SKM-1 (cell line): ENCODE measurements at regions not wholly inside any gene's neighbourhood (a gene's known extent, or its start where the extent isn't known, plus 50 kb on each side); places are given as distances from the start of the nearest gene placed in this dataset.

ENCODE experiments used
- DNase-seq: peaks from one replicate; lab custom pipeline; 2025; ENCODE audit not compliant: unreplicated experiment; lab: John Stamatoyannopoulos, UW

DNA sequence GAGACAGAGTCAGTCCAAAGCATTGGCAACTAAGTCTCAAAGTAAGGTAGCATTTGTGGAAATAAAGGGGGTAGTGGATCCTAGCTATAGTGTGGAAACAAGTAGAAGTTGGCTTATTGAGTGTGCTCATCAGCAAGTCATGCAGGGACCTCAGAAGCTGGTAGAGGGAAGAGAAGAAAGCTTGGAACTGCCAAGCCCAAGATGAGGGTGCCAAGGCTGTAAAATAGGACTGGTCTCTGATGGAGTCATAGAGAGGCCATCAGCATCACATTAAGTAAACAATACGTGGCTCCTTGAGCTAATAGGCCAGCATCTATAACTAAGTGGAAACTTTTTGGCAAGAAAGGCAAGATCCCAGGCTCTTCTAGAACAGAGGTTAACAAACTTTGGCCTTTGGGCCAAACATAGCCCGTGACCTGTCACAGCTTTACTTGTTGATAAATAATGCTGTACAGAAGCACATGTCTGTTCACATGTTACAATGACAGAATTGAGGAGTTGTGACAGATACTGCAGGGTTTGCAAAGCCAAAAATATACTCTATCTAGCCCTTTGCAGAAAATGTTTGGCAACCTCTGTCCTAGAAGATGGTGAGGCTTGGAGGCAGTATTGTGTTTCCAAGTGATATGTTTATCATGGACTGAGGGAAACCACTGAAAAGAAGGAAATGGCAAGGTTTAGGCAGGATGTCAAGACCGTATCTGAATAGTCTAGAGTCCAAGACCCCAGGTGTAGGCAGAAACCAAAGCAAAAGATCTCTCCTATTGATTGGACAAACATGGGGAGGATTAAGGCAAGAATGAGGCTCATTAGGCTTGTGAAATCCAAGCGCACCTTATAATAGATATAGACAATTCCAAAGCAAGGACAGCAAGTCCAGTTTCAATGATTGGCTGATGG, 62.5 kb upstream of the CD44 start:
- DNase-seq: no peak

DNA sequence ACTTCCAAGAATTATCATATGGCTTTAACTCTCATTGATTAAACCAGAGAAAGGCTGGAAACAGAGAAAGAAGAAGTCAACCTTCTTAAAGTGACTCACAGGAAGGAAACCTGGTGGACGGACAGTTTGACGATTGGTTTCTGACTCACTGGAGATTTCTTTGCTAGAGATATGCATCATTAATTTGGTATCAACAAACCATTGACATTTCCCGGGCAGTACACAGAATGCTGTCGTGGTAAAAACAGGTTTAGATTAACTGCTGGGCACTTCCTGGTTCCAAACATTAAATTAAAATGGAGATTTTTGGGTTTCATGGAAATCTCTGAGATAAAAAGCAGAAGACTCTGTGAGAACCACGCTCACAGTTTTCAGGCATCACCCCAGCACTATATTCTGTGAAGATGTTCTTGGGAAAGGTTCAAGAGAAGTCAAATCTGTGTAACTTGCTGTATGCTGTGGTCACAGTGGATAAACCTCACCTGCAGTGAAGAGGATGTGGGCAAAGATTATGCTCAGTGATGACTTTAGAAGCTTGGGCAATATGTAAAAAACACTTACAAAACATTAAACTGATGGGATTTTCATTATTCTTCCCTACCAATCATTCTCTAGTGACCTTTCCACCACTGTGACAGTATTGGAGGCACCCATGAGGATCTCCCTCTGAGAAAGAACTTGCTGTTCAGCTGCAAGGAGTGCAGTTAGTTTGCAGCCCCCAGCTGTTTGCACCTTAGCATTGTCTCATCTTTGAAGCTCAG, 61.1 kb upstream of the CD44 start:
- peak; percentile 23 for DNase-seq

DNA sequence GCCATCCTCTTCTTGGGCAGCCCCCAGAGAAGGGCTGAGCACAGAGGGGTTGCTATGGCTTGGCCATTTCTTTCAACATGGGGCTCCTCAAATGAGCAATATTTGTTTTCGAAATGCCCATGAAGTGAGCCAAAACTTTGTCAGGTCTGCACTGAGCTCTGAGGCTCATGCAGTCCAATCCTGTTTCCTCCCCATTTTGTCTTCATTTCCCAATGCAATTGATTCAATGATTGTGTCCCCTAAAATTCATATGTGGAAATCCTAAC, 60.6 kb upstream of the CD44 start:
- no peak for DNase-seq

DNA sequence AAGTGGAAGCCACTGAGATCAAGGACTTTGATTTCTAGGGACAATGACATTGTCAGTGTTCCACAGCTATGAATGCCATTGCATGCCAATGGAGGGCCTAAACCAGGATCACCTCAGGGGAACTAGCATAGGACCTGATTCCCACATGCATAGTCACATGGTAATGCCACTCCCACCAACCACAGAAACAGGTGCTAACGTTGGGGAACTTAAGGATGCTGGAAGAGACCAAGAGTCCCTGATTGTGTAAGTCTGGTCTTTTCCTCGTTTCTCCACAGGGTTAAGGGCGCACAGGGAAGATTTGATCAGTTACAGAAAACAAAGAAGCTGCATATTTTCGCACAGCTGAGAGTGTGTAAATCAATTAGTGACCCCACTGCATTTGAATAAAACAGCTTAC, 59.4 kb upstream of the CD44 start:
- DNase-seq: no peak

DNA sequence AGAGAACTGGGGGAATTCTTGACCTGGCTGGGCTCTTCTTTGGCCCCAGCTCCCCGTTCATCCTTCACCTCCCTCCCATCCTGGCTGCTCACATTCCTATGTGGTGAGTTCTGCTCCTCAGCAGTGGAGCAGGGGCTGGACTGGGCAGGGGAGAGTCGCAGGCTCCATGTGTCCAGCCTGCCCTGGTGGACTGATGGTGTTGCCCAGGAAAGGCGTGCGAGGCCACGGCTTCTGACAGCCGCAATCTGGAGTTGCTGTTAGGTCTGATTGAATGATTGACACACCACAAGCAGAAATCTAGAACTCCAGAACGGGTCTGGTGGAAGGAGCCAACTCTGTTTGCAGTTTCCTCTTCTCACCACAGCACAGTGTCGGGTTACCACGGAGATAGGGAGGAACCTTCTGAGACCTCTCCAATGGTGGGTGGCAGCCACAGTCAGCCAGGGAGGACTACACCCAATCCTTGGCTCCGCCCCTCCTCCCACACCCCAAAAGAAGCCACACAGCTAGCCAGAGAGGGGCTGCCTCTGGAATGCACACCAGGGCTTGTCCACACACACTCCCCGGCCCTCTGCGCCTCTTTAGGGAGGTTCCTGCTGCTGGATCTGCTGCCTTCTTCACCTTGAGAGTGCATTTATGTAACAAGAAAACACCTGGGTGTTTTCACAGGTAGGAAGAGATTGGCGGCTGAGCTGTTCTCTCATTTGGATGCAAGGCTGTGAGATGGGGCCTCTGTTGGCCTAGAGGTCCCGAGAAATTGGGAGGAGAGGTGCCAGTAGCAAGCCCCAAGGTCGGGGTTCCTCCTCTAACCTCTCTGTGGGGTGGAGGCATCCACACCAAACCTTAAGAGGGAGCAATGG, 56.4 kb upstream of the CD44 start:
- DNase-seq: peak; percentile 60

DNA sequence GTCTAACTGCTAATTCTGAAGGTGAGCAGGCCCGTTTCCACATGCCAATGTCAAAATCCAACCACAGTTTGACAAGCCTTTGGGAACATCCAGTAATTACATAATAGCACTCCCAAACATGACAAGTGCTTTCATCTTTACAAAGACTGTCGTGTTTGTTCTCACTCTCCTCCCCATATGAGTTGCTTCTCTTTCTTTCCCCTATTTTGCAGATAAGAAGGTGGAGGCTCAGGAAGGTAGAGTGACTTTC, 55.9 kb upstream of the CD44 start:
- no peak for DNase-seq

DNA sequence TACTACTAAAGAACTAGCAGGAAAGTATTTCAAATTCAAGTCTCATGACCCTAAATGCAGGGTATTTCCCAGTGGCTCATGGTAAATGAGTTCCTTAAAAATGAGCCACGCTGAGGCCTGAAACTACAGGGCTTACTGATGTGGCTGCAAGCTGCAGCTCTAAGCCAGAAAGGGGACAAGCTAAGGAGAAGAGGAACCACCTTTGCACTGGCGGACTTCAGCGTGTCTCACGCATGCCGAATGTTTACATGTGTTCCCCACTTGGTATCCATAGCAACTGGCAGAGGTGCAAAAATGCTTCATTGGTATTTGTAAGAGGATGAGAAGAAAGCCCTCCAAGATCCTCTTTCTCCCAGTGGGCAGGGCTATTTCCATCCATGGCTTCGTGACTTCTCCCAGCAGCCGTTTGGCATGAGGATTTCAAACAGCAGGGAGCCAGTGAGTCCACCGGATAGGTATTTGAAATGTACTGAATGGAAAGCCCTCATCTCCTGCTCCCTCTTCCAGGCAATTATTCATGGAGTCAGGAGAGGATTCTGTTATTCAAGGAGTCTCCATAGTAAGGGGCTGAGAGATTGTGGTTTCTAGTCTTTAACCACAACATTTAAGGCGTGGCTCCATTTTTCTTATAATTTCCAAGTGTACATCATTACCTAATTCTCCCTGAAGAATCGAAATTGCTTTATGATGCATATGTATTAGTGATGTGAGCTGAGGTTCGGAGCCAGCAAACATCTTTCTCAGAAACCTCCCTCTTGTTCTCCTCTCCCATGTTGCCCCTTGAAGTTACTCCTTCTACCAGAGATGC, 55.3 kb upstream of the CD44 start:
- peak; percentile 85 for DNase-seq

DNA sequence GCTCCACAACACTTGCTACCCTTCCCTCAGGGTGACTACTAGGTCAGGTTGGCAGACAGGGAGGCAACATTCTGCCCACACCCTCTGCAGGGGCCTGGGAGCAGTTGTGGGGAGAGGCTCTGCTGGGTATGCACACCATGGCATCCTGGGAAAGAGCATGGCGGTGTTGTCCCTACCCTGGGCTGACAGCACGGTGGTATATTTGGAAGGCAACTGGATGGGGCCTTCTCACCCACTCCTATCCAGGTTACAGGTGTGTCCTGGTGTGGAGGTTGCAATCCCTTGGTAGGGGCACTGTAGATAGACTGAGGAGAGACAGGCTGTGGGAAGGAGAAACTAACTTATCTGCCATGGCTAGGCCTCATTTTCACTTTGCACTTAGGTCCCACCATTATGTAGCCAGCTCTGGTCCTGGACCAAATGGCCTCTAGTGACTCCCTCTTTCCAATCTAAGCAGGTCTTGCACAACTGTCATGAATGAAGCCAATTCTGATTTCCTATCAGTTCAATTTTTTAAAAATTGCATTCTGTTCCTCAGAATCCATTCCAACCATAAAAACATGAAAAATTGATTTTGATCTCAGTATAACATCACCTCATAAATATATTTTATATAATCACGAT, 54.0 kb upstream of the CD44 start:
- DNase-seq: no peak

DNA sequence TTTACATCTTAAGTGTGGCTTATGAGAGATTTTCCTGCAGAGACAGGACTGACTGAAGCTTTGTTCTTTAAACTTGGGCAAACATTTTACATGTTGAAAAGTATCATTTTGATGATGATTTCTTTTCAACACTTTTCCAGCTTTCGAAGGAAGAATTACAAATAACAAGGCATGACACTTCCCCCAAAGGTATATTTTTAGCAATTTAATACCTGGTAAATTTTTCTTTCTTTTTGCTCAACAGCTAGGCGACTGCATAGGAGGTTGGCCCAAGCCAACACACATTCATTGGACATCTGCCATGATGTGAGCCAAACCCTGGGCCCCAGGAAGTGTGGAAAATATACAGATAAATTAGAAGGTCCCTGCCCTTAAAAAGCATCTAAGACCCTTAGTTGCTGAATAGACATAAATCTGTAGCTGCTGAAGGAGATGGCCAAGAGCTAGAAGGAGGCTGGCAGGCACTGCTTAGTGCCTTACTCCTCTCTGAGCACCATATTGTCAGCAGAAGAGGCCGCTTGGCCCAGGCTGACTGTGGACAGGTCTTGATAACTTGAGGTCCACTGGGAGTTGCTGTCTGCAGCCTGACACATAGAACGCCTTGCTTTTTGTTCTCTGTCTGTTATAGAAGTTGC, 53.3 kb upstream of the CD44 start:
- DNase-seq: no peak

DNA sequence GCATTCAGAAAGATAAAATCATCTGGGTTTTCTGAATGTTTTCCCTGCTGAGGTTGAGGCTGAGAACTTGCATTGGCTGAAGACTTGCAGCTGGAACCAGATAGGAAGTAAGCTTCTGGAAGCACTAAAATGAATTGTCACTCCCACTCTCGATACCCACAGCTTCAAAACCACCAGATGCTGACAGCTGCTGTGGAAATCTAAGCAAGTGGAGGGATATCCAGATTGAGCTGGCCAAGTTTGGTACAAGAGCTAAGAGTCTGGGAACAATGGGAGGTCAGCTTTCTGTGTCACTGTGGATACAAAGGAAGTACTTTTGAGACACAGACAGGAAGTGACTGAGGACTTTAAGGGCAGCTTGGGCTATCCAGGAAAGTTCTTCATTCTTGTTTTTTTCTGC, 51.3 kb upstream of the CD44 start:
- DNase-seq: no peak

DNA sequence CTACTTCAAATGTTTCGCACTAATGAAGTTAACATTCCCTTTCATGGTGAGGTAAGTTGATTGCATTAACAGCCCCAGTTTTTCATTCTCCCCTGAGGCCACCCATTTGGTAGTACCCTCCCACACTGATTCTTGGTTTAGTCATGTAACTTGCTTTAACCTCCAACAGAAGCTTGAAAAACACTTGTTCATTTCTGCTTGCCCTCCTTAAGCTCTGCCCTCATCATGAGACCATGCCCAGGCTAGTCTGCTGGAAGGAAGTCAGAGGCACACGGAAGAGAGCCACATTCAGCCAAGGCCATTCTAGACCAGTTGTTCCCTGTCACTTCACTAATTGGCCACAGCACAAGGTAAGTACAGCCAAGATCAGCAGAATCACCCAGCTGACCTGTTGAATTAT, 50.7 kb upstream of the CD44 start:
- no peak for DNase-seq

DNA sequence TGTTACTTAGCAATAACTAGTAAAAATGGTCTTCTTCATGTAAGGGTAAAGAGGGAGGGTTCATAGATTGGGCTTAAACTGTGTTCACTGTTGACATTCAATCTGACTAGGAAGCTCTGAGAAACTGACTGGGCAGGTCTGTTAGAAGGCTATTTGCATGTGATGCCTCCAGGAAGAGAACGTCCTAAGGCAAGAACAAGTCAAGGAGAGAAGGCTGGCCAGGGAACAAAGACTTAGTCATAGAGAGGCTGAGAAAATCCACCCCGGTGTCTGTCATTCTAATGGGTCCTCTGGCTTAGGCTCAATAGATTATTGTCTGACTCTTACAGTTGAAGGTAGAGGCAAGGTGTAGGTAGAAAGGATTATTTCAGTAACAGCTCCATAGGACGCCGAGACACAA, 50.3 kb upstream of the CD44 start:
- DNase-seq: no peak
